ENCODE measurements at regions not wholly inside any gene's neighbourhood (a gene's known extent, or its start where the extent isn't known, plus 50 kb on each side); places are given as distances from the start of the nearest gene placed in this dataset.

DNA sequence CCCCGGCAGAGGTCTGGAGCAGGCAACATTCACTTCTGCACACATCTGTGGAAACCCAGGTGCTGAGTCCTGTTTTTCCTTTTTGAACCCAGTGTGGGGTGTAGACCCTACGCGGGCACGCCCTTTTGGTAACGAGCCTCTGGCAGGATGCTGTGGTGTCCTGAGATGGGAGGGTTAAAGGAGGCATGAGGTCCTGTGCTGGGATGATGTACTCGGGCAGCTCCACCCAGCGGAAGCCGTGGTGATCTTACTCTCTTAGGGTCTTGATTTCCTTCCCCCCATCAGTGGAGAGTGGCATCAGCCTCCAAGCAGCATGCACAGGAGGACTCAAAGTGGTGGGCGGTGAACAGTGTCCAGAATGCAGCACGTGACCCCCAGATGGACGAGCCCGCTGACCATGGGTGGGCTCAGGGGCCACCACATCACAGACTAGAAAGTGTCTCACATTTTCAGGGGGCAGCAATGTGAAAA, 148.6 kb downstream of the DNAJB6 start:
- H3K9me2 ChIP-seq (replicated peaks; ENCODE audit: insufficient read depth, low read length) = no peaks in the 10 kb centered on the region
- H3F3A ChIP-seq (ENCODE audit: insufficient read depth) = no peaks in the 10 kb centered on the region
- H2AFZ ChIP-seq (ENCODE audit: low read depth, low read length, severe bottlenecking) = no peak overlapping the region
- TF ChIP-seq EZH2phosphoT487 (conservative IDR thresholded peaks at IDR 0.05; ENCODE audit: low read length) = no peak
- TF ChIP-seq, protein P1, sequence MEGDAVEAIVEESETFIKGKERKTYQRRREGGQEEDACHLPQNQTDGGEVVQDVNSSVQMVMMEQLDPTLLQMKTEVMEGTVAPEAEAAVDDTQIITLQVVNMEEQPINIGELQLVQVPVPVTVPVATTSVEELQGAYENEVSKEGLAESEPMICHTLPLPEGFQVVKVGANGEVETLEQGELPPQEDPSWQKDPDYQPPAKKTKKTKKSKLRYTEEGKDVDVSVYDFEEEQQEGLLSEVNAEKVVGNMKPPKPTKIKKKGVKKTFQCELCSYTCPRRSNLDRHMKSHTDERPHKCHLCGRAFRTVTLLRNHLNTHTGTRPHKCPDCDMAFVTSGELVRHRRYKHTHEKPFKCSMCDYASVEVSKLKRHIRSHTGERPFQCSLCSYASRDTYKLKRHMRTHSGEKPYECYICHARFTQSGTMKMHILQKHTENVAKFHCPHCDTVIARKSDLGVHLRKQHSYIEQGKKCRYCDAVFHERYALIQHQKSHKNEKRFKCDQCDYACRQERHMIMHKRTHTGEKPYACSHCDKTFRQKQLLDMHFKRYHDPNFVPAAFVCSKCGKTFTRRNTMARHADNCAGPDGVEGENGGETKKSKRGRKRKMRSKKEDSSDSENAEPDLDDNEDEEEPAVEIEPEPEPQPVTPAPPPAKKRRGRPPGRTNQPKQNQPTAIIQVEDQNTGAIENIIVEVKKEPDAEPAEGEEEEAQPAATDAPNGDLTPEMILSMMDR (IDR thresholded peaks at IDR 0.05; ENCODE audit: insufficient read depth, low read length, poor library complexity, severe bottlenecking) = no peak
- H3K4me3 ChIP-seq (ENCODE audit: insufficient read depth, low read length, poor library complexity, severe bottlenecking) = no peak overlapping the region
- H3K4me2 ChIP-seq (ENCODE audit: low read depth, low read length, poor library complexity, severe bottlenecking) = no peak overlapping the region
- no peak overlapping the region for H3K9ac ChIP-seq (ENCODE audit: low read length)
- H3K27ac ChIP-seq (ENCODE audit: low read depth, low read length) = no peak overlapping the region
- no peaks in the 10 kb centered on the region for H3K9me3 ChIP-seq (ENCODE audit: insufficient read depth, low read length)
- no peaks in the 10 kb centered on the region for H3K36me3 ChIP-seq (ENCODE audit: low read length)
- H3K27me3 ChIP-seq (ENCODE audit: low read length) = no peaks in the 10 kb centered on the region
- no peaks in the 10 kb centered on the region for H4K20me1 ChIP-seq (ENCODE audit: low read depth, low read length)
- H3K79me2 ChIP-seq (ENCODE audit: insufficient read depth, low read length) = no peaks in the 10 kb centered on the region

DNA sequence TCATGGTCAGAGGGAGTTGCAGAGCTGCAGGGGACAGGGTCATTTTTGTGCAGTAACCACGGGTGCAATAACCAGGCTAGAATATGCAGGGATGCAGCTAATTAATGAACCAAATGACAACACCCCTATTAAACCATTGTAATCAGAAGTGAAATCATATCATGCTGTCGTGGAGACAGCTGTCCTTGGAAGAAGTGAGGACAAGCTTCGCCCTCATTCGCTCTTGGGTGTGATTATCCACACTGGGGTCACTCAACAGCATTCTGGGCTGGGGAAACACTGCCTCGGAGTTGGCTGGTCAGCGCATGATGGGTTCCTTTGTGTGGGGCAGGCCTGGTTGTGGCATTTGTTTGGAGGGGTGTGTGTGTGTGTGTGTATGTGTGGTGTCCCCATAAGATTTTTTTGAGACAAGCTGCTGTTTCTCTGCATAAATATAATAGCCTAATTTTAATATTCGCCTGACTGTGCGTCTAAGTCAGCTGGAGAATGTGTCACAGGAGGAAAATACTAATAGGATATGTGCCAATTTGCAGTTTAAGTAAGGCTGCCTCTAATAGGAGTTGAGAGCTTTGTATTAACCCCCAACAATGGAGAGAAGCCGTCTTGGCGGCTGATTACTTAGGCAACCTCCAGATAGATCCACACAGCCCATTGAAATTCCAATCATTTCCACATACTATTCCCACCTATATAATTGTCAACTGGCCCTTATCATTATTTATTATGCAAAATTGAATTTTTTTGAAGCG, 149.4 kb downstream of the DNAJB6 start:
- H3K27me3 ChIP-seq (ENCODE audit: low read length) = no peaks in the 10 kb centered on the region
- no peak overlapping the region for H3K9ac ChIP-seq (ENCODE audit: low read length)
- H3K36me3 ChIP-seq (ENCODE audit: low read length) = no peaks in the 10 kb centered on the region
- TF ChIP-seq EZH2phosphoT487 (conservative IDR thresholded peaks at IDR 0.05; ENCODE audit: low read length) = no peak
- TF ChIP-seq, protein P1 (IDR thresholded peaks at IDR 0.05; ENCODE audit: insufficient read depth, low read length, poor library complexity, severe bottlenecking) = no peak
- H3K4me3 ChIP-seq (ENCODE audit: insufficient read depth, low read length, poor library complexity, severe bottlenecking) = no peak overlapping the region
- H3K4me2 ChIP-seq (ENCODE audit: low read depth, low read length, poor library complexity, severe bottlenecking) = no peak overlapping the region
- H3K9me2 ChIP-seq (replicated peaks; ENCODE audit: insufficient read depth, low read length) = no peaks in the 10 kb centered on the region
- H2AFZ ChIP-seq (ENCODE audit: low read depth, low read length, severe bottlenecking) = no peak overlapping the region
- H3K27ac ChIP-seq (ENCODE audit: low read depth, low read length) = no peak overlapping the region
- H3F3A ChIP-seq (ENCODE audit: insufficient read depth) = no peaks in the 10 kb centered on the region
- peaks cover 7% of the 10 kb centered on the region; the same call in 1 of the 2 replicates for H3K9me3 ChIP-seq (ENCODE audit: insufficient read depth, low read length)
- no peaks in the 10 kb centered on the region for H3K79me2 ChIP-seq (ENCODE audit: insufficient read depth, low read length)
- H4K20me1 ChIP-seq (ENCODE audit: low read depth, low read length) = no peaks in the 10 kb centered on the region

DNA sequence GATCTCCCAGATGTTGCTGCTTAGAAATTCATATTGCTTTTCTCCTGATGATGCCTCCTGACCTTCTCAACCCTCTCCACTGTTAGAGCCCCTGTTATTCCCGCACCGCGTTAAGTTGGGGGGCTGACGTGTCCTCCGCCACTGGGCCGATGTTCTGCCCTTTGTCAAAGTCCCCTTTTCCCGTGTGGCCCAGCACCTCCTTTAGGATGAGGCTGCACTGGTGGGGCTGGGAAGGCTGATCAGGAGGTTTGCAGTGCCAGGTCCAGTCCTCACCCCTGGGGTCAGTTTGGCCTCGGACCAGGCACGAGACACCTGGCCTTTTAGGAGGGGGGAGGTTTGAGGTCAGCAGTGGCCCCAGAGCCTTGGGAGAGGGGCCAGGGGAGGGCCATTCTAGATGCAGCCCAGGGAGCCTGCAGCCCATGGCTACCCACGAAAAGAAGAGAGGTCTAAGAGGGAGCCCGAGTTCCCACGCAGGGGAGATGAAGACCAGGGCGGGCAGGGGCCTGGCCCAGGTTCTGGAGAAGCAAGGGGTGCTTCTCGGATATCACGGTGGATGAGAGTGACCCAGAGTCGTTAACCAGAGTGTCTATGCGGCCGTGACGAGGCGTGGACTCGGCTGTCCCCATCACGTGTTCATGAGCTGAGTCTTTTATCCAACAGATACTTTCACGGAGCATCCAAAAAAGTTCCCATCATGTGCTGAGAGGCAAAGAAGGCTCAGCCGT, 150.4 kb downstream of the DNAJB6 start:
- Histone ChIP-seq H3K27ac (ENCODE audit: low read depth, low read length) (no peak overlapping the region), H3F3A (ENCODE audit: insufficient read depth) (no peaks in the 10 kb centered on the region), H3K4me2 (ENCODE audit: low read depth, low read length, poor library complexity, severe bottlenecking) (no peak overlapping the region), H2AFZ (ENCODE audit: low read depth, low read length, severe bottlenecking) (no peak overlapping the region), H3K27me3 (ENCODE audit: low read length) (no peaks in the 10 kb centered on the region), H3K9me2 (replicated peaks; ENCODE audit: insufficient read depth, low read length) (no peaks in the 10 kb centered on the region), H4K20me1 (ENCODE audit: low read depth, low read length) (no peaks in the 10 kb centered on the region), H3K4me3 (ENCODE audit: insufficient read depth, low read length, poor library complexity, severe bottlenecking) (no peak overlapping the region), H3K9ac (ENCODE audit: low read length) (no peak overlapping the region), H3K9me3 (ENCODE audit: insufficient read depth, low read length) (peaks cover 10% of the 10 kb centered on the region; the same call in 1 of the 2 replicates), H3K79me2 (ENCODE audit: insufficient read depth, low read length) (no peaks in the 10 kb centered on the region), H3K36me3 (ENCODE audit: low read length) (no peaks in the 10 kb centered on the region)
- TF ChIP-seq EZH2phosphoT487 (conservative IDR thresholded peaks at IDR 0.05; ENCODE audit: low read length) = no peak
- TF ChIP-seq, protein P1 (IDR thresholded peaks at IDR 0.05; ENCODE audit: insufficient read depth, low read length, poor library complexity, severe bottlenecking) = no peak

Measured in SU-DHL-6 (cell line).